ENCODE measurements at regions not wholly inside any gene's neighbourhood (a gene's known extent, or its start where the extent isn't known, plus 50 kb on each side); places are given as distances from the start of the nearest gene placed in this dataset.

DNA sequence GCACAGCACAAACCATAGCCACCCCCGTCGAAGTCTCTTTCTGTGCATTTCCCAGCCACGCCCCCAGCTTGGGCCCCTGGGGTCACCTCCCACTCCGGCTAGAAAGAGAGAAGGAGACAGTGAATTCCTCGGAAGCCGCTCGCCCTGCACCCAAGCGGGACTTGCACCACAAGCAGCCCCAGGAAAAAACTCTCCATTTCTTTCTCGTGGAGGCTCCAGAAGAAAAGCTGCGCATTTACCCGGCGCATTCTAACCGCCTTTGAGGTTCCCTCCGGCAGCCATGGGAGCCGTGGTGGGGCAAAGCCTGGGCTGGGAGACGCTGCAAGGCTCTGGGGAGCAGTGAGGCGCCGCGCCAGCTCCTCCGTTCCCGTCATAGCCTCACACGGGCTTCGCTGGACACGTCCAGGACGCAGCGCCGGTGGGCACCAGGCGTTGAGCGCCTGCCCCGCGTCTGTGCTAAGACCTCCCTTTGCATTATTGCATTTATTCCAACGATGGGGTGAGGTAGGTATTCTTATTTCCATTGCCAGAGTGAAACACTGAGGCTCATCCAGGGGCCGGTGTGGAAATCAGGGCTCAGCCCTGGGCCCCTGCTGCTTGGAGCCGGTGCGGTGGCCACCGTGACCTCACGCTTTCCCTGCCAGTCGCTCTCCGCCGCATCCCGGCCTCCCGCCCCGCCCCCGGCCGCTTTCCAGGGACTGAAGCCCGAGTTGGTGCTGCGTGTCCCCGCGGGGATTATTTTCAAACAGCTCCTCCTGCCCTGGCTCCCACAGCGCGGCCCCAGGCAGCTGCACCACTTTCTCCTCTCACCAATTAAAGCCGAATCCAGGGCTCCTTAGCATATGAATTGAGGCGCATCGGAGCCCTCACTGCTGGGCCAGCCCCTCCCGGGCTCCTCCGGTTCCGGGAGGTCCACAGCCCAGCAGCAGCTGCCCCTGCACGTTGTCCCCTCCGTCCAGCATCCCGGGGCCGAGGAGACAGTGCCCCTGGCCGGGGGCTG, 148.3 kb upstream of the AFDN start:
- no peak for DNase-seq
- H3K4me3 ChIP-seq (ENCODE audit: low read depth, low read length), result peak overlapping the region; percentile 46
- TF ChIP-seq, protein P1, sequence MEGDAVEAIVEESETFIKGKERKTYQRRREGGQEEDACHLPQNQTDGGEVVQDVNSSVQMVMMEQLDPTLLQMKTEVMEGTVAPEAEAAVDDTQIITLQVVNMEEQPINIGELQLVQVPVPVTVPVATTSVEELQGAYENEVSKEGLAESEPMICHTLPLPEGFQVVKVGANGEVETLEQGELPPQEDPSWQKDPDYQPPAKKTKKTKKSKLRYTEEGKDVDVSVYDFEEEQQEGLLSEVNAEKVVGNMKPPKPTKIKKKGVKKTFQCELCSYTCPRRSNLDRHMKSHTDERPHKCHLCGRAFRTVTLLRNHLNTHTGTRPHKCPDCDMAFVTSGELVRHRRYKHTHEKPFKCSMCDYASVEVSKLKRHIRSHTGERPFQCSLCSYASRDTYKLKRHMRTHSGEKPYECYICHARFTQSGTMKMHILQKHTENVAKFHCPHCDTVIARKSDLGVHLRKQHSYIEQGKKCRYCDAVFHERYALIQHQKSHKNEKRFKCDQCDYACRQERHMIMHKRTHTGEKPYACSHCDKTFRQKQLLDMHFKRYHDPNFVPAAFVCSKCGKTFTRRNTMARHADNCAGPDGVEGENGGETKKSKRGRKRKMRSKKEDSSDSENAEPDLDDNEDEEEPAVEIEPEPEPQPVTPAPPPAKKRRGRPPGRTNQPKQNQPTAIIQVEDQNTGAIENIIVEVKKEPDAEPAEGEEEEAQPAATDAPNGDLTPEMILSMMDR (IDR thresholded peaks at IDR 0.05; ENCODE audit: low read depth, low read length, missing control alignments), result no peak
- in situ Hi-C loops (cut with HindIII; ENCODE audit: low pct_ligation_motif_present, low sequenced_read_pairs), result no loop called here
- H3K36me3 ChIP-seq (replicated peaks), result no peaks in the 10 kb centered on the region
- H3K27ac ChIP-seq, result no peak overlapping the region
- peaks cover 4% of the 10 kb centered on the region for H3K27me3 ChIP-seq (replicated peaks)

DNA sequence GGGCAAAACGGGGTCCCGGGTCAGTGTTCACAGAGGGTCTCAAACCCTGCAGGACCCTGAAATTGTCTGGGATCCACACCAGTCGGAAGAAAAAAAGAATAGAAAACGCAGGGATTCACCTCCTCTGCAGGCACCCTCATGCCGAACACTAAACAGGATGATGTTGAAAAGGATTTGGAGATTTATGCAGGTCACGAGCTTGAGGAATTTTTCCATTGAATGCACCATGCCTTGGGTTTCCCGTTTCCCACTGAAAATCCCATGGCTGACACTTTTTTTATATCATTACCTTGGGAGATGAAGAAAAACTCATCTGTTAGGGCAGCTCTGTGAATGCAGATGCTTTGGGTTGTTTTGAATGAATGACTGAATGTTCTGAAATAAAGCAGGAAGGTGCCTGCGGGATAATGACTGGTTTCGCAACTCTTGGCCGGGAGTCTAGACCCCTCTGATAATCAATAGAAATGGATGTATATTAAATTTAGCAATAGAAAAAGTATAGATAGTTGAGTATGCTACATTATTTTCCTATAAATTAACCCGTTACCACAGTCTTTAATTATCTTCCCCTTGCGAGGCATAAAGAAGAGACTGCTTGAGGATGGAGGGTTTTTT, 147.5 kb upstream of the AFDN start:
- Histone ChIP-seq H3K27ac (no peak overlapping the region), H3K4me3 (ENCODE audit: low read depth, low read length) (no peak overlapping the region), H3K27me3 (replicated peaks) (peaks cover 4% of the 10 kb centered on the region), H3K36me3 (replicated peaks) (no peaks in the 10 kb centered on the region)
- TF ChIP-seq, protein P1 (IDR thresholded peaks at IDR 0.05; ENCODE audit: low read depth, low read length, missing control alignments), result no peak
- in situ Hi-C loops (cut with HindIII; ENCODE audit: low pct_ligation_motif_present, low sequenced_read_pairs), result no loop called here
- DNase-seq, result no peak

DNA sequence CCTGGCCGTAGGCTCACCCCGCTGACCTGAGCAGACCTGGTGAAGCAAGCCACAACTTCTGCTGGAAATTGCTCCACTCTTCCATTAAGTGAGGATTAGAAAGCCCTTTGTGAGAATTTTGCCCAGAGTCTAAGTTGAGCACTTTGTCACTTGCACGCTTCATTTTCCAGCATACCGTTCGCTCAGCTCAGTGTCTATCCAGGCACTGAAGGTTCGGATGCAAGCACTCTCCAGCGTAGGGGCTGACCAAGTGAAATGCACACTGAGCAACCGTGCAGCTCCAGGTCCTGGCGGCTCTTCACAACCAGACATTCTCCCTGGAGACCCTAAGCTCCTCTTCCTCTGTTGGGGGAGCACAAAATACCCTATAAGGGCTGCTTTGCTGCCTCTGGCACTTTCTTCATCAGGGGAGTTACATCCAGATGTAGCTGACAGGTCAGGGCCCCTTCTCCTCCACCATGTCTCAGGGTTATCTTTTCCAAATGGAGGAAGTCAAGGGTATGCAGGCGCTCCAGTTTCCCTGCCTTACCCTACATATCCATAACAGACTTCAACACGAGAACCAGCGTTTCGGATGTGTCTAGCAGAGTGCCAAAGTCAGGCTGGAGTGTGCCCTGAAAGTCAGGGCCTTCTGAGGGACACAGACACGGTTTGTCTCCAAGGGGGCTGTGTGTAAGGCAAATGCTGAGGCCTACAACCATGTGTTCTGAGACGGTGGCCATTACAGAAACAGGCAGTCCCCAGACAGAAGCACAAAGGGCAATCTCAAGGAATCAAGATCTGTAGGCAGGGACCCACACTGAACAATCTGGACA, 146.7 kb upstream of the AFDN start:
- TF ChIP-seq, protein P1 (IDR thresholded peaks at IDR 0.05; ENCODE audit: low read depth, low read length, missing control alignments), result no peak
- in situ Hi-C loops (cut with HindIII; ENCODE audit: low pct_ligation_motif_present, low sequenced_read_pairs), result no loop called here
- no peak overlapping the region for H3K4me3 ChIP-seq (ENCODE audit: low read depth, low read length)
- no peak overlapping the region for H3K27ac ChIP-seq
- DNase-seq, result no peak
- H3K27me3 ChIP-seq (replicated peaks), result peaks cover 4% of the 10 kb centered on the region
- H3K36me3 ChIP-seq (replicated peaks), result no peaks in the 10 kb centered on the region

DNA sequence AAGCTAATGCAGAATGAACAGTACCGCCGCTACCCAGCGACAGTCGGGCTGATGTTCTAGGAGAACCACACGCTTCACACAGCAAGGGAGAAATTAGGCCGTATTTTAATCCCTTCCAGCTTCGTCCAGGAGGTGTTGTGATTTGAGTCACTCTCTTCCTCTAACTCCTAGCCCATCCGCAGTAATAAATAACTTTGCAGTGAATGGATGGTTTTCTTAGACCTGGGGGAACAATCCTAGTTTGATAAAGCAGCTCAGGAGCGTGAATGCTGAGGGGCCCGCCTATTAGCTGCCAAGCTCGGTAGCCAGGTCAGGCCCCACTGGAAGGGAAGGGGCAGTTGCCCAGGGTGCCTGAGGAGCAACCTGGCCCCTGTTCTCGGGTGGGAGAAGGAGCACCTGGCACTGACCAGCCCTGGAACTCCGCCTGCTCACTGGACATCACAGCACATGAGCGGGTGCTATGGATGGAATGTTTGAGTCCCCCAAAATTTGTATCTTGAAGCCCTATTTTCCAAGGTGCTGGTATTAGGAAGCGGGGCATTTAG, 146.0 kb upstream of the AFDN start:
- TF ChIP-seq, protein P1 (IDR thresholded peaks at IDR 0.05; ENCODE audit: low read depth, low read length, missing control alignments), result no peak
- DNase-seq, result no peak
- Histone ChIP-seq H3K4me3 (ENCODE audit: low read depth, low read length) (no peak overlapping the region), H3K27ac (no peak overlapping the region), H3K36me3 (replicated peaks) (no peaks in the 10 kb centered on the region), H3K27me3 (replicated peaks) (peaks cover 4% of the 10 kb centered on the region)
- in situ Hi-C loops (cut with HindIII; ENCODE audit: low pct_ligation_motif_present, low sequenced_read_pairs), result no loop called here

DNA sequence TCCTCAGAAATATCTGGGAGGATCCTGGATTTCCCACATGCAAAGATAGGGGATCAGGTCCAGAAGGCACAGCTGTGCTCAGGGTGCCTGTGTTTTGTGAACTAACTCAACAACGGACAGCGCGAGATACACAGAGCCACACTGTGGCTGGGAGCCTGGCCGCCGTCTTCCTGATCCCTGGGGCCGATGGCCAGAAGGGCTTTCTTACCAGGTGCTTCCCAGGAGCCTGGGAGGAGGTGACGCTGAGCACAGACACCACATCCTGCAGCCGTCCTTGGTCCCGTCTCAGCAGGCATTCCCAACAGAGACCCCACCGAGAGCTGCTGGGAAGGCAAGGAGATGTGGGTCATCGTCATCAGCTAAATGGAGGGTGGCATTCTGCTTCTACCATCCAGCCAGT, 144.6 kb upstream of the AFDN start:
- Histone ChIP-seq H3K27ac (no peak overlapping the region), H3K4me3 (ENCODE audit: low read depth, low read length) (no peak overlapping the region), H3K27me3 (replicated peaks) (peaks cover 4% of the 10 kb centered on the region), H3K36me3 (replicated peaks) (no peaks in the 10 kb centered on the region)
- TF ChIP-seq, protein P1 (IDR thresholded peaks at IDR 0.05; ENCODE audit: low read depth, low read length, missing control alignments), result no peak
- DNase-seq, result no peak
- in situ Hi-C loops (cut with HindIII; ENCODE audit: low pct_ligation_motif_present, low sequenced_read_pairs), result no loop called here
